ENCODE measurements at regions not wholly inside any gene's neighbourhood (a gene's known extent, or its start where the extent isn't known, plus 50 kb on each side); places are given as distances from the start of the nearest gene placed in this dataset.

- no peak overlapping the region for H3K4me3 ChIP-seq
- intact Hi-C loops (cut with DNase I): loop anchor here in 3 of 4 donors (5.0 to 10.0 kb wide), 8 partner anchors 202 to 909 kb away; partner anchors contain the start of gene HMGB1 (in 1 of the 3)
- H3K9me3 ChIP-seq: no peaks in the 10 kb centered on the region
- no peaks in the 10 kb centered on the region for H3K27me3 ChIP-seq
- H3K36me3 ChIP-seq: no peaks in the 10 kb centered on the region
- no peak overlapping the region for H3K27ac ChIP-seq
- TF ChIP-seq CTCF (IDR thresholded peaks at IDR 0.05): peak; percentile 81 to 93 (median 89)
- no peak for TF ChIP-seq EP300 (IDR thresholded peaks at IDR 0.05)
- no peak for TF ChIP-seq POLR2A (IDR thresholded peaks at IDR 0.05)
- peak; percentile 97 to 99 (median 98) for DNase-seq
- WGBS, 3 donors: 48 to 56% (median 52%) methylated on average over 38 to 39 of the region's 39 CpGs
- H3K4me1 ChIP-seq (ENCODE audit: insufficient read depth): peaks cover 2% of the 10 kb centered on the region
Measured at GRCh38 chr13:30132623-30133553, 174.5 kb downstream of the KATNAL1 start.

GRCh38 chr13:30129411-30129810 lies 177.9 kb downstream of the KATNAL1 start:
- TF ChIP-seq CTCF (IDR thresholded peaks at IDR 0.05) (no peak), POLR2A (IDR thresholded peaks at IDR 0.05) (no peak), EP300 (IDR thresholded peaks at IDR 0.05) (no peak)
- 87 to 91% (median 89%) methylated on average over 2 of the region's 2 CpGs for WGBS, 3 donors
- Histone ChIP-seq H3K4me3 (no peak overlapping the region), H3K9me3 (no peaks in the 10 kb centered on the region), H3K27me3 (no peaks in the 10 kb centered on the region), H3K36me3 (no peaks in the 10 kb centered on the region), H3K4me1 (ENCODE audit: insufficient read depth) (peaks cover 6% of the 10 kb centered on the region), H3K27ac (no peak overlapping the region)
- no peak for DNase-seq
- intact Hi-C loops (cut with DNase I): no loop called here

GRCh38 chr13:30128591-30128990 lies 178.8 kb downstream of the KATNAL1 start:
- Histone ChIP-seq H3K4me3 (no peak overlapping the region), H3K27ac (no peak overlapping the region), H3K9me3 (no peaks in the 10 kb centered on the region), H3K36me3 (no peaks in the 10 kb centered on the region), H3K27me3 (no peaks in the 10 kb centered on the region), H3K4me1 (ENCODE audit: insufficient read depth) (peaks cover 6% of the 10 kb centered on the region)
- 65 to 88% (median 76%) methylated on average over 2 of the region's 2 CpGs for WGBS, 3 donors
- TF ChIP-seq EP300 (IDR thresholded peaks at IDR 0.05) (no peak), POLR2A (IDR thresholded peaks at IDR 0.05) (no peak), CTCF (IDR thresholded peaks at IDR 0.05) (no peak)
- intact Hi-C loops (cut with DNase I): no loop called here
- DNase-seq: no peak

- Histone ChIP-seq H3K36me3 (no peaks in the 10 kb centered on the region), H3K27ac (no peak overlapping the region), H3K9me3 (no peaks in the 10 kb centered on the region), H3K4me3 (no peak overlapping the region), H3K4me1 (ENCODE audit: insufficient read depth) (peaks cover 6% of the 10 kb centered on the region), H3K27me3 (no peaks in the 10 kb centered on the region)
- WGBS, 3 donors: 74 to 80% (median 75%) methylated on average over 1 of the region's 1 CpG
- intact Hi-C loops (cut with DNase I): no loop called here
- no peak for TF ChIP-seq EP300 (IDR thresholded peaks at IDR 0.05)
- no peak for TF ChIP-seq POLR2A (IDR thresholded peaks at IDR 0.05)
- TF ChIP-seq CTCF (IDR thresholded peaks at IDR 0.05): no peak
- no peak for DNase-seq
Measured at GRCh38 chr13:30128095-30128494, 179.3 kb downstream of the KATNAL1 start.
